Bronchial epithelial cell (primary cell): ENCODE measurements at regions not wholly inside any gene's neighbourhood (a gene's known extent, or its start where the extent isn't known, plus 50 kb on each side); places are given as distances from the start of the nearest gene placed in this dataset.

ENCODE experiments used
- DNase-seq: peaks from one replicate; pipeline ENCODE4 v3.0.0-alpha.2; 2010; ENCODE audit warnings: low read depth
- FAIRE-seq: peaks from 2 replicates; lab custom pipeline; 2011; peaks lifted over from hg19 to GRCh38; lab: Jason Lieb, UNC
- H3K27me3 ChIP-seq: 2 replicates; pipeline ENCODE4 v1.5.1; 2011; ENCODE audit warnings: low read length; ENCODE audit not compliant: control insufficient read depth, insufficient read depth
- H3K36me3 ChIP-seq: 2 replicates; pipeline ENCODE4 v1.5.1; 2011; ENCODE audit warnings: low read length; ENCODE audit not compliant: control insufficient read depth, insufficient read depth
- H3K4me3 ChIP-seq: 2 replicates; pipeline ENCODE4 v1.5.1; 2011; ENCODE audit warnings: mild to moderate bottlenecking, low read depth, low read length, control low read depth
- TF ChIP-seq, protein P1 (sequence below): IDR thresholded peaks from 2 replicates; pipeline ENCODE4 v1.5.1; 2011; ENCODE audit warnings: mild to moderate bottlenecking, moderate library complexity, low read length, control low read depth, inconsistent platforms; ENCODE audit not compliant: insufficient read depth, severe bottlenecking

DNA sequence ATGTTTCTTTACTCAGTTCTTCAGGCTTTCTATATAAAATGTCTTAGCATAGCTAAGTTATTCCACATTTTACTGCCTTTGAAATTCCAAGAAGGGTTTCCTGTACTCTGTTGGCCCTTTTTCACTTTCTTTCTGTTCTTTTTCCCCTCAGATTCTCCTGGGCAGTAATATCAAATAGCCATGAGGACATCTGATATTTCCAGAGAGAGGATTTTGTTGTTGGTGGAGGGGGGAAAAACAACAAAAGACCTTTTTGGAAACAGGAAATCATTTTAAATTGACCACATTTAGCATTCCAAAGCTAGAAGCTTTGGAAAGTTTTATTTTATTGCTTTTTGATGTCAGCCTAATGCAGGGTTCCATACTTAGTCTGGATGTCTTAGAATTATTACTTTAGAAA lies 445.4 kb downstream of the GJA1 start:
- Histone ChIP-seq H3K4me3 (no peak overlapping the region), H3K36me3 (no peaks in the 10 kb centered on the region), H3K27me3 (no peaks in the 10 kb centered on the region)
- FAIRE-seq = no peak
- no peak for DNase-seq
- TF ChIP-seq, protein P1, sequence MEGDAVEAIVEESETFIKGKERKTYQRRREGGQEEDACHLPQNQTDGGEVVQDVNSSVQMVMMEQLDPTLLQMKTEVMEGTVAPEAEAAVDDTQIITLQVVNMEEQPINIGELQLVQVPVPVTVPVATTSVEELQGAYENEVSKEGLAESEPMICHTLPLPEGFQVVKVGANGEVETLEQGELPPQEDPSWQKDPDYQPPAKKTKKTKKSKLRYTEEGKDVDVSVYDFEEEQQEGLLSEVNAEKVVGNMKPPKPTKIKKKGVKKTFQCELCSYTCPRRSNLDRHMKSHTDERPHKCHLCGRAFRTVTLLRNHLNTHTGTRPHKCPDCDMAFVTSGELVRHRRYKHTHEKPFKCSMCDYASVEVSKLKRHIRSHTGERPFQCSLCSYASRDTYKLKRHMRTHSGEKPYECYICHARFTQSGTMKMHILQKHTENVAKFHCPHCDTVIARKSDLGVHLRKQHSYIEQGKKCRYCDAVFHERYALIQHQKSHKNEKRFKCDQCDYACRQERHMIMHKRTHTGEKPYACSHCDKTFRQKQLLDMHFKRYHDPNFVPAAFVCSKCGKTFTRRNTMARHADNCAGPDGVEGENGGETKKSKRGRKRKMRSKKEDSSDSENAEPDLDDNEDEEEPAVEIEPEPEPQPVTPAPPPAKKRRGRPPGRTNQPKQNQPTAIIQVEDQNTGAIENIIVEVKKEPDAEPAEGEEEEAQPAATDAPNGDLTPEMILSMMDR = no peak

GRCh38 chr6:121881974-121882667 lies 446.7 kb downstream of the GJA1 start:
- H3K4me3 ChIP-seq = no peak overlapping the region
- H3K36me3 ChIP-seq = no peaks in the 10 kb centered on the region
- TF ChIP-seq, protein P1 = no peak
- H3K27me3 ChIP-seq = no peaks in the 10 kb centered on the region
- FAIRE-seq (no peak), DNase-seq (no peak)

- FAIRE-seq (no peak), DNase-seq (no peak)
- Histone ChIP-seq H3K36me3 (no peaks in the 10 kb centered on the region), H3K27me3 (no peaks in the 10 kb centered on the region), H3K4me3 (no peak overlapping the region)
- TF ChIP-seq, protein P1 = no peak
Measured at GRCh38 chr6:121884091-121884490, 448.6 kb downstream of the GJA1 start.

DNA sequence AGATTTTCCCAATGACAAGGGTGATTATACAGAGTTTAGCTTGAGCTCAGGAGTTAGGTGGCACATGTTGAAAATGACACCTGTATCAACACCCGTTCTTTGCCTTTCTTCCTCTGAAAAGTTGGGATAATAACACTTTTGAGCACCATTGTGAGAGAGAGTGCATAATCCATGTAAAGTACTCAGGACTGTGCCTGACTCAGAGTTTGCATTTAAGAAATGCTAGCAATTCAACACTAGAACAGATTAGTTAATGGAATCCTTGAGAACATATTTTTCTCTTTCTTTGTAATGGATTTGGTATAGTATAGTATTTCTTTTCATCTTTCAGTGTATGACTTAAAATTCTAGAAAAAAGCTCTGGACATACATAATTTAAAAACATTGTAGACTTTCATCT lies 449.2 kb downstream of the GJA1 start:
- Histone ChIP-seq H3K36me3 (no peaks in the 10 kb centered on the region), H3K27me3 (no peaks in the 10 kb centered on the region), H3K4me3 (no peak overlapping the region)
- TF ChIP-seq, protein P1 = no peak
- FAIRE-seq = no peak
- no peak for DNase-seq

GRCh38 chr6:121885399-121886152 lies 450.1 kb downstream of the GJA1 start:
- no peak for FAIRE-seq
- Histone ChIP-seq H3K4me3 (no peak overlapping the region), H3K27me3 (no peaks in the 10 kb centered on the region), H3K36me3 (no peaks in the 10 kb centered on the region)
- peak; percentile 39 for DNase-seq
- TF ChIP-seq, protein P1 = no peak
